ENCODE measurements at regions not wholly inside any gene's neighbourhood (a gene's known extent, or its start where the extent isn't known, plus 50 kb on each side); places are given as distances from the start of the nearest gene placed in this dataset.

GRCh38 chr16:9308356-9308801 is 216.9 kb downstream of the HAPSTR1 start:
- DNase-seq, result no peak

GRCh38 chr16:9308850-9309249 is 217.4 kb downstream of the HAPSTR1 start:
- no peak for DNase-seq

GRCh38 chr16:9309844-9310243 is 218.4 kb downstream of the HAPSTR1 start:
- no peak for DNase-seq

- no peak for DNase-seq
Measured at GRCh38 chr16:9311303-9311954, 220.0 kb downstream of the HAPSTR1 start.

- DNase-seq, result no peak
Measured at GRCh38 chr16:9316008-9316407, 224.6 kb downstream of the HAPSTR1 start.

GRCh38 chr16:9316615-9317014 is 225.2 kb downstream of the HAPSTR1 start:
- no peak for DNase-seq

- no peak for DNase-seq
Measured at GRCh38 chr16:9318764-9319163, 227.3 kb downstream of the HAPSTR1 start.

GRCh38 chr16:9322769-9323168 is 231.3 kb downstream of the HAPSTR1 start:
- DNase-seq, result no peak

- DNase-seq, result no peak
Measured at GRCh38 chr16:9323170-9323569, 231.7 kb downstream of the HAPSTR1 start.

GRCh38 chr16:9327253-9327652 is 235.8 kb downstream of the HAPSTR1 start:
- DNase-seq, result no peak

GRCh38 chr16:9328411-9328810 is 237.0 kb downstream of the HAPSTR1 start:
- no peak for DNase-seq

GRCh38 chr16:9330095-9330494 is 238.7 kb downstream of the HAPSTR1 start:
- DNase-seq, result no peak

- DNase-seq, result no peak
Measured at GRCh38 chr16:9331503-9331902, 240.1 kb downstream of the HAPSTR1 start.

- no peak for DNase-seq
Measured at GRCh38 chr16:9332574-9333148, 241.2 kb downstream of the HAPSTR1 start.

GRCh38 chr16:9333469-9333868 is 242.0 kb downstream of the HAPSTR1 start:
- no peak for DNase-seq

- no peak for DNase-seq
Measured at GRCh38 chr16:9334103-9334502, 242.7 kb downstream of the HAPSTR1 start.

- no peak for DNase-seq
Measured at GRCh38 chr16:9337308-9338032, 246.0 kb downstream of the HAPSTR1 start.

GRCh38 chr16:9338068-9338467 is 246.6 kb downstream of the HAPSTR1 start:
- no peak for DNase-seq

- DNase-seq, result no peak
Measured at GRCh38 chr16:9338510-9338909, 247.1 kb downstream of the HAPSTR1 start.

GRCh38 chr16:9340526-9341256 is 249.2 kb downstream of the HAPSTR1 start:
- no peak for DNase-seq

GRCh38 chr16:9343276-9343675 is 251.8 kb downstream of the HAPSTR1 start:
- no peak for DNase-seq

- no peak for DNase-seq
Measured at GRCh38 chr16:9344508-9344907, 253.1 kb downstream of the HAPSTR1 start.

- DNase-seq, result no peak
Measured at GRCh38 chr16:9345046-9345445, 253.6 kb downstream of the HAPSTR1 start.

GRCh38 chr16:9345880-9346279 is 254.4 kb downstream of the HAPSTR1 start:
- no peak for DNase-seq
